Panc1 (cell line): ENCODE measurements at regions not wholly inside any gene's neighbourhood (a gene's known extent, or its start where the extent isn't known, plus 50 kb on each side); places are given as distances from the start of the nearest gene placed in this dataset.

Experiments used
- ATAC-seq: fragments of 200-7000 bp; cut with Tn5 transposase; 2 replicates; pipeline ENCODE4 v1.9.1; 2020; ENCODE audit warnings: mild to moderate bottlenecking, moderate library complexity
- BruUV-seq: library from RNA; stranded (reverse); fragments of 400-500 nt; replicated peaks from 2 replicates; lab custom pipeline; 2021; lab: Mats Ljungman, UMichigan
- CTCF ChIA-PET: fragments of 300-600 bp; sonication (Branson Sonifier 250); formaldehyde crosslinking; loops from one replicate; lab custom pipeline; 2022; ENCODE audit warnings: antibody characterized with exemption; lab: Charles Lee
- POLR2A ChIA-PET: fragments of 300-600 bp; sonication (Branson Sonifier 250); formaldehyde crosslinking; loops from one replicate; lab custom pipeline; 2022; ENCODE audit warnings: antibody characterized with exemption; lab: Charles Lee
- DNase-seq: peaks from one replicate; pipeline ENCODE4 v3.0.0-alpha.2; 2010; ENCODE audit warnings: low read depth, low spot score
- H3K27ac ChIP-seq: 2 replicates; pipeline ENCODE4 v1.5.1; 2011; ENCODE audit warnings: mild to moderate bottlenecking, low read length, inconsistent platforms
- H3K27me3 ChIP-seq: fragments of 200-500 bp; sonication (Bioruptor generic); 2 replicates; pipeline ENCODE4 v1.6.0; 2014; ENCODE audit warnings: low read length, inconsistent platforms; ENCODE audit not compliant: control insufficient read depth, insufficient read depth
- H3K36me3 ChIP-seq: fragments of 200-500 bp; sonication (Bioruptor generic); 2 replicates; pipeline ENCODE4 v1.5.1; 2014; ENCODE audit warnings: inconsistent platforms, mild to moderate bottlenecking, low read length, moderate library complexity; ENCODE audit not compliant: control insufficient read depth, insufficient read depth
- H3K4me1 ChIP-seq: 2 replicates; pipeline ENCODE4 v1.5.1; 2011; ENCODE audit warnings: inconsistent platforms, mild to moderate bottlenecking, low read length, moderate library complexity; ENCODE audit not compliant: control insufficient read depth, insufficient read depth
- H3K4me3 ChIP-seq, 2 experiments: 2 replicates each; pipeline ENCODE4 v1.5.1; 2011 to 2012; ENCODE audit warnings: low read depth in 2 of 2, low read length in 2 of 2, mild to moderate bottlenecking in 2 of 2, inconsistent platforms in 1 of 2, moderate library complexity in 1 of 2
- H3K9me3 ChIP-seq: fragments of 200-500 bp; sonication (Bioruptor generic); 2 replicates; pipeline ENCODE4 v1.5.1; 2014; ENCODE audit warnings: low read depth, mild to moderate bottlenecking, inconsistent platforms, low read length, moderate library complexity; ENCODE audit not compliant: control insufficient read depth, insufficient read depth
- CTCF ChIP-seq: fragments of 450-650 bp; IDR thresholded peaks from 2 replicates; pipeline ENCODE4 v1.5.1; 2017; ENCODE audit warnings: mild to moderate bottlenecking
- POLR2AphosphoS5 ChIP-seq: IDR thresholded peaks from 2 replicates; pipeline ENCODE4 v1.6.1; 2012; ENCODE audit warnings: mild to moderate bottlenecking, low read depth, low read length, moderate library complexity
- REST ChIP-seq, 2 experiments: IDR thresholded peaks; 2 replicates each; pipeline ENCODE4 v1.6.1; 2011 to 2012; ENCODE audit warnings: low read depth in 2 of 2, control low read depth in 1 of 2, low read length in 1 of 2, mild to moderate bottlenecking in 1 of 2, moderate library complexity in 1 of 2; ENCODE audit not compliant: insufficient read depth in 1 of 2
- SIN3A ChIP-seq: IDR thresholded peaks from 2 replicates; pipeline ENCODE4 v1.6.1; 2012; ENCODE audit warnings: low read depth, mild to moderate bottlenecking, low read length, moderate library complexity, borderline replicate concordance; ENCODE audit not compliant: insufficient read depth
- TCF7L2 ChIP-seq: IDR thresholded peaks from 2 replicates; pipeline ENCODE4 v1.6.1; 2011; ENCODE audit warnings: mild to moderate bottlenecking, low read depth, low read length, inconsistent platforms
- in situ Hi-C: cut with HindIII; loops from 2 replicates; pipeline ENCODE4 v1.10.0; 2016; ENCODE audit warnings: low sequenced_read_pairs, low pct_unique_long_range_greater_than_20kb
- intact Hi-C: fragments of 100-400 bp; cut with micrococcal nuclease; formaldehyde crosslinking; loops from one replicate; pipeline ENCODE4 v1.10.0; 2022; ENCODE audit not compliant: unreplicated experiment

- H3K4me1 ChIP-seq, result no peaks in the 10 kb centered on the region
- ATAC-seq, result no peak
Observed at GRCh38 chr4:141409556-141409955, 188.9 kb downstream of the ZNF330 start.

GRCh38 chr4:141410839-141411238 lies 190.1 kb downstream of the ZNF330 start:
- ATAC-seq (no peak), DNase-seq (no peak)
- no TSS peak for BruUV-seq
- ChIA-PET POLR2A (no interaction called here), CTCF (no interaction called here)
- intact Hi-C loops, result no loop called here
- Histone ChIP-seq H3K36me3 (no peaks in the 10 kb centered on the region), H3K4me1 (no peaks in the 10 kb centered on the region), H3K27me3 (no peaks in the 10 kb centered on the region), H3K9me3 (no peaks in the 10 kb centered on the region), H3K4me3 (no peak overlapping the region), H3K27ac (no peak overlapping the region)
- TF ChIP-seq SIN3A, result no peak
- no peak for TF ChIP-seq TCF7L2
- no peak for TF ChIP-seq REST (IDR thresholded peaks at IDR 0.05; ENCODE audit: insufficient read depth in 1 of 2, low read depth in 2 of 2, low read length in 1 of 2)
- no peak for TF ChIP-seq CTCF
- no peak for TF ChIP-seq POLR2AphosphoS5
- in situ Hi-C loops, result no loop called here

More at GRCh38 chr4:141409556-141409955, 188.9 kb downstream of the ZNF330 start:
- ChIA-PET POLR2A (no interaction called here), CTCF (no interaction called here)
- Histone ChIP-seq H3K9me3 (no peaks in the 10 kb centered on the region), H3K4me3 (no peak overlapping the region), H3K36me3 (no peaks in the 10 kb centered on the region), H3K27ac (no peak overlapping the region), H3K27me3 (no peaks in the 10 kb centered on the region)
- no TSS peak for BruUV-seq
- intact Hi-C loops, result no loop called here
- in situ Hi-C loops, result no loop called here
- TF ChIP-seq SIN3A, result no peak
- TF ChIP-seq POLR2AphosphoS5, result no peak
- TF ChIP-seq REST (IDR thresholded peaks at IDR 0.05; ENCODE audit: insufficient read depth in 1 of 2, low read depth in 2 of 2, low read length in 1 of 2), result no peak
- no peak for TF ChIP-seq CTCF
- no peak for TF ChIP-seq TCF7L2
- DNase-seq, result no peak
